PC-3 (cell line): ENCODE measurements at regions not wholly inside any gene's neighbourhood (a gene's known extent, or its start where the extent isn't known, plus 50 kb on each side); places are given as distances from the start of the nearest gene placed in this dataset.

Experiments used
- CTCF ChIP-seq: fragments of 300-600 bp; sonication (generic); conservative IDR thresholded peaks from 2 replicates; pipeline ENCODE4 v1.5.1; 2017; ENCODE audit warnings: antibody characterized with exemption, low read depth, mild to moderate bottlenecking, low read length
- EZH2 ChIP-seq: fragments of 300-600 bp; sonication (generic); IDR thresholded peaks from one replicate; pipeline ENCODE4 v1.6.1; 2017; ENCODE audit warnings: antibody characterized with exemption, mild to moderate bottlenecking, low read length; ENCODE audit not compliant: unreplicated experiment

- no peak for TF ChIP-seq CTCF
- no peak for TF ChIP-seq EZH2
Measured at GRCh38 chr13:78881751-78882150, 222.8 kb upstream of the OBI1 start.
